ENCODE measurements at regions not wholly inside any gene's neighbourhood (a gene's known extent, or its start where the extent isn't known, plus 50 kb on each side); places are given as distances from the start of the nearest gene placed in this dataset.

GRCh38 chr14:47872588-47872987 is 197.2 kb upstream of the MDGA2 start:
- no peak for DNase-seq (ENCODE audit: low spot score)

DNA sequence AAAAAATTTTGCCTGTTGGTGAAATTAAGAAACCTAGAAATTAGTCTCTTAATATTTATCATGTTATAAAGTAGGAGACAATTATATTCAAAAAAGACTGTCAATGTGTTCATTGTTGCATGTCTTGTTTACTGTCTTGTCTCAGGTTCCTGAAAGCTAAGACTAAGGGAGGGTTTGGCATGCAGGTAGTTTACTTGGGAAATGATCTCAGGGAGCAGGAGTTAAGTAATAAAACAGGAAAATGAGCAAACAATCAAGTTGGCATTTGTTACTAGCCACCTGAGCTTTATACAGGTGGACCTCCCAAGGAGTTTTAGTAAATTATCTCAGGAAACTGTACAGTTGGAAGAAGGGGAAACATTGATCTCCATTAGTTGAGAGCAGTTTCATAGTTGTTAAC is 188.0 kb upstream of the MDGA2 start:
- DNase-seq (ENCODE audit: low spot score) = no peak

DNA sequence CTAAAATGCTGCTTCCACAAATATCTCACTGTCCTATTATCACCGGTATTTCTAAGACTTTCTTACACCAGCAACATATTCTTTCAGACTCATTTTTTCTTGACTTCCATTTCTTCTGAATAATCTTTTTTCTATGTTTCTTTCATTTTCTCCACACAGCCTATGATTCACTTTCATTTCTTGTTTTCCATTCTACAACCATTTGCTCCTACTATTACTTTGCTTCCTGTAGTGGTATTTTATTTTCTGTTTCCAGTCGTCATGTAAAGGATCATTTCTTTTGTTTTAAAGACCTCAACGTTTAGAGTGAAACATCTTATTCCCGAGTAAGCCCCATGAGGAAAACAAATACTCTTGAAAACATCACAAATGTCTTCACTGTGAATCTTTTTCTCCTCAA is 182.2 kb upstream of the MDGA2 start:
- DNase-seq (ENCODE audit: low spot score) = no peak

DNA sequence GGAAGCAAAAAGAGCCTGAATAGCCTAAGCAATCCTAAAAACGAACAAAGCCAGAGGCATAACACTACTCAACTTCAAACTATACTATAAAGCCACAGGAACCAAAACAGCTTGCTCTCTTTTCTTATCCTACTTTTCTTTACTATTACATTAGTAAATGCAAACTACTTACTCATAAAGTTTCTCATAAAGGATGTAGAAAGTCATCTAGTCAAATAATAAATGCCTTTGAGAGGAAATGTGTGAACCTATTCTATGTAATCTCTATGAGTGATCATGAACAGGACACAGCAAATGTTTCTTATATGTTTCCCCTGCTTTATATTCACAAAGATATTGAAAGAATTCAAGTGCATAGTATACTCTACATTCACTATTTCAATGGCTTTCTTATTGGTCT is 176.9 kb upstream of the MDGA2 start:
- DNase-seq (ENCODE audit: low spot score) = no peak

DNA sequence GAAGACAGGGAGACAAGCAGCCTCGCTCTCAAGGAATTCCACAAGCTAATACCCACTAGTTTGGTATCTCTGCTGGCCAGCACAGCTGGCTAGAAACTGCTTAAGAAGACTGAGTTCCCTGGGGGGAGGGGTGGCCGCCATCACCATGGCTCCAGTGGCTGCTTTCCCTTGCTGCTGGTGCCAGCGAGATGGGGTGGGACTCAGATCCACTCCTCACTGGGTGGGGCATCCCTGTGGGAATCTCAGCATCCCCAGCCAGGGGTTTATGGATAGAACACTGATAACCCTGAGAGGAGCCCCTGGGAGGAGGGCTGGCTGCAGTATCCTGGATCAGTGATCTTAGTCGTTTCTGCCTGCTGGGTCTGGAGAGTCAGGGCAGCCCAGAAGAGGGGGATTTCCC is 170.6 kb upstream of the MDGA2 start:
- no peak for DNase-seq (ENCODE audit: low spot score)

DNA sequence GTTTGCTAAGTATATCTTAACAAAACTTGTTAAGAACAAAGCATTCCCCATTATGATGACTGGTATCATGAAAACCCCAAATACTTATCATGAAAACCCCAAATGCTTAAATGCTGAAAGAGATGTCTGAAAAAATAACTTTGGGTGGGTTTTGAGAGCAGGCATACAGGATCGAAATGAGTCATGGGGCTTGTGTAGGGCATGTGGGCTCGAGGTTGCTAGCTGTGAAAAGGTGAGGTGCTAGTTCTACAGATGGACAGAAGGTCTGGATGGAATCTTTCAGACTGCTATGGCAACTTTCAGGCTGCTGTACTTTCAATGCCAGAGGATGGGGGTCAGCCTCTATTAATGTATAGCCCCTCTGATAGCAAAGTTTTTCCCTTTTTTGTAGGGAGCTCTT is 167.8 kb upstream of the MDGA2 start:
- DNase-seq (ENCODE audit: low spot score) = no peak

DNA sequence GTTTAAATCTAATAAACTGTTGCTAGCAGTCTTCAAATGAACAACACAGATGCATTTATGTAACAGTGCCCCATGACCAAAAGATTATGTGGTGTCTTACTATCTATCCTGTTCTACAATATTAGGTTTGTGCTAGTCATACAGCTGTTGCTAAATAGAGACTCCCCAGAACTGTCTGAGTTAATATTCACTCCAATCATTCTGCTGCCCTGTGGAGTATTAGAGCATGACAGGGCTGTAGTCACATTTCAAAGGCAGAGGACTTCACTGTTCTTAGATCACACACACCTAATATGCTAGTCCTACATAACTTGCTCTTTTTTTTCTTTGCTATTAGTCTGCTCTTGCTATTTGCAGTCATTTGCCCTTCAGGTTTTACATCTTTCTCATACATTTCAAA is 157.6 kb upstream of the MDGA2 start:
- no peak for DNase-seq (ENCODE audit: low spot score)

DNA sequence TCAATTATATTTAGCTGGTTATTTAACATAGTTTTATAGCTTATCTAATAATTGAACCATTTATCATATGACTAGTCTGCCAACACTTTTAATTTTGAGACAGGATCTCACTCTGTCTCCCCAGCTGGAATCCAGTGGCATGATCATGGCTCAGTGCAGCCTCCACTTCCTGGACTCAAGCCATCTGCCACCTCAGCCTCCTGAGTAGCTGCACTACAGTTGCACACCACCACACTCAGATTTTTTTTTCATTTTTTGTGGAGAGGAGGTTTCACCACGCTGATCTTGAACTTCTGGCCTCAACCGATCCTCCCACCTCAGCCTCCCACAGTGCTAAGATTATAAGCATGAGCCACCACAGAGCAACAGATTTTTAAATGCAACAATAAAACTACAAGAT is 151.4 kb upstream of the MDGA2 start:
- DNase-seq (ENCODE audit: low spot score) = no peak

GRCh38 chr14:47822326-47822725 is 146.9 kb upstream of the MDGA2 start:
- no peak for DNase-seq (ENCODE audit: low spot score)

DNA sequence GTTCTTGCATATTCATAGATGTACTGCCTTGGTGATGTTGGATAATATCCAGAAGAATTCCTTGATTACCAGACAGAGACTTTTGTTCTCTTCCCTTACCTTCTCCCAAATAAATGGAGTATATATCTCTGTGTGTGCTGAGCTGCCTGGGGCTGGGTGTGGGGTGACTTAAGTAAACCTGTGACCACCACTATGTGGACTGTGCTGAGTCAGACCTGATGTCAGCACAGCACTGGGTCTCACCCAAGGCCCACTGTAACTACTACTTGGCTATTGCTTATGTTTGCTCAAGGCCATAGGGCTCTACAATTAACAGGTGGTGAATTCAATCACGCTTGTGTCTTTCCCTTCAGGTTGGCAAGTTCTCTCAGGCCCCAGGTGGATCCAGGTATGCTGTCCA is 145.7 kb upstream of the MDGA2 start:
- DNase-seq (ENCODE audit: low spot score) = no peak

- no peak for DNase-seq (ENCODE audit: low spot score)
These were observed 115.1 kb upstream of the MDGA2 start for GRCh38 chr14:47790477-47790876.

- DNase-seq (ENCODE audit: low spot score) = no peak
These were observed 109.7 kb upstream of the MDGA2 start for GRCh38 chr14:47785058-47785457.

- no peak for DNase-seq (ENCODE audit: low spot score)
These were observed 103.2 kb upstream of the MDGA2 start for GRCh38 chr14:47778631-47779030.

- no peak for DNase-seq (ENCODE audit: low spot score)
These were observed 97.2 kb upstream of the MDGA2 start for GRCh38 chr14:47772652-47773051.

GRCh38 chr14:47763188-47763854 is 87.9 kb upstream of the MDGA2 start:
- no peak for DNase-seq (ENCODE audit: low spot score)

GRCh38 chr14:47746986-47747385 is 71.6 kb upstream of the MDGA2 start:
- no peak for DNase-seq (ENCODE audit: low spot score)

DNA sequence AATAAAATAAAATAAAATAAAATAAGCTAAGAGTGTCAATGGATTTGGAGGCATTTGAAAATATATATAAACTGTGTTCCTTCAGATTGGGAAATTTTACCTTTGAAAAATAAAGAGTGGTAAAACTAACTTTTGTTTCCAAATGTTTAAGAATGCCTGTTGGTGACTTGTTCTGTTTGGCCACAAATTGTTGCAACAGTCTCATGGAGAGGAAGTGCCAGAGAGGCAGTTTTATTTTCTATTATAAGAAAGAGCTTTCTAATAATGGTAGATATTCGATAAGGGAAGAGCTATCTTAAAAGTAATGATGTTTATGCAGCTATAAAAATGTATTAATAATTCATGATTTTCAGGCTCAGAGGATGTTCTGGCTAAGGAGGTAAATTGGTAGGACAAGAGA is 68.8 kb upstream of the MDGA2 start:
- DNase-seq (ENCODE audit: low spot score) = no peak

DNA sequence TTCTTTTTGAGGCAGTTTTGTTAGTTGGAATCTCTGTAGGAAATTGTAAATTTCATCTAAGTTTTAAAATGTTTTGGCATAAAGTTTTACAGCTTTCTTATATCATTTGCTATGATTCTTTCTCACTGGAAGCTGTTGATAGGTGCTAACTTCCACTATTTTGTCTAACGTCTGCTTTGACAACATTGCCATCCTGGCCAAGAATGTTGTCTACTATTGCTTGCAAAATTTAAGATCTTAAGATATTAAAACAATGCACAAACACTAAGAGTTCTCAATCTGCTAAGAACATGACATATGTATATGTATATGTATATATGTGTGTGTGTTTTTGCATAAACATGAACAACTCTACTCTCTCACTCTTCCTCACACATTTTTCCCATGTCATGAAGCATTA is 64.1 kb upstream of the MDGA2 start:
- DNase-seq (ENCODE audit: low spot score) = no peak

- DNase-seq (ENCODE audit: low spot score) = no peak
These were observed 54.9 kb upstream of the MDGA2 start for GRCh38 chr14:47730296-47730695.
